ENCODE measurements at regions not wholly inside any gene's neighbourhood (a gene's known extent, or its start where the extent isn't known, plus 50 kb on each side); places are given as distances from the start of the nearest gene placed in this dataset.

DNA sequence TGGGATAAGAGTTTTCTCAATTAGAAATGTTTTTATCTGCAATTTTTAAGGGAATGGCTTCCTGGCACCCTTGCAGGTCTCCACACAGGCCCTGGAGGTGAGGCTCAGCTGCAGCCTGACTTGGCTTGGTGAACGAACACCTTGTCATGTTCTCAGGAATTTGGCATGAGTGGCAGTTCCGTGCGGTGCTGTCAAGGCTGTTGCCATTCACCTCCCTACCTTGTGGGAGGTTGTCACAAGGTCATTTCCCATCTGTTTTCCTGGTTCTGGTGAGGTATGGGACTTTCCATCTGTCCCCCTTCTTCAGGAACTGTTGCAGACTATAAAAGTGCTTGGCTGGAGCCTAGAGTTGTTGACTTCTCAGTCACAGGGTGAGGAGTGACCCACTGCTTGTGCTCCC, 82.9 kb downstream of the ELOVL4 start:
- DNase-seq: no peak

DNA sequence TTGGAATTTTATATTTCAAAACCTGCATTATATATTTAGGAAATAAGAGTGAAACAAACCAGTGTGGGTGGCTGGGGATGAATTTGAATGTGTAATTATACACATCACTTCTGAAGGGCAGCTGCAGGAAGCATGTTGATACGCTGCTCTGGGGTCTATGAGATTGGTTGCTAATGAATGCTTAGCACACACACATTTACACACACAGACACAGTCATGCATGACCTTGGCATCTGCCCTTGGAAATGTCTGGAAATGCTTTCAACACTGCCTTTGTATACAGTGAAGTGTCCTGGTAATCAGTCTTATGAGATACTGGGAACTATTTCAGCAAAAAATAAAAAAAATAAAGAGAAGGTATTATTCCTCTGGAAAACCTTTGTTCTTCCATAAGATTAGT, 83.4 kb downstream of the ELOVL4 start:
- DNase-seq: no peak

DNA sequence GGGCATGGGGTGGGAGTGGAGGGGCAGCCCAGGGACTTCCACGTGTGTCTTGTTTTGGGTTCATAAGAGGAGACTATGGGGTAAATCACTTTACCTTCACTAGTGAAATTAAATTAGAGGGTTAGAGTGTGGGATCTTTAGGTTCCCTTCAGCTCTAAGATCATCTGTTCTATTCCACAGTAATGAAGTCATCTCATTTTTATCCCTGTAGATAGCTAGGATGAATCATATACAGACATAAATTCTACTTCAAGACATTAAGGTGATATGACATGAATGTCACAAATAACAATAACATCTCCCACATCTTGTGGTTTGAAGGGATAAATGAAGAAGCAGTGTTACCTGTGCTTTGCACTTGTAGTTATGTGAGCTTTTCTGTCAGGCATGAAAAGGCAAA, 83.8 kb downstream of the ELOVL4 start:
- no peak for DNase-seq

DNA sequence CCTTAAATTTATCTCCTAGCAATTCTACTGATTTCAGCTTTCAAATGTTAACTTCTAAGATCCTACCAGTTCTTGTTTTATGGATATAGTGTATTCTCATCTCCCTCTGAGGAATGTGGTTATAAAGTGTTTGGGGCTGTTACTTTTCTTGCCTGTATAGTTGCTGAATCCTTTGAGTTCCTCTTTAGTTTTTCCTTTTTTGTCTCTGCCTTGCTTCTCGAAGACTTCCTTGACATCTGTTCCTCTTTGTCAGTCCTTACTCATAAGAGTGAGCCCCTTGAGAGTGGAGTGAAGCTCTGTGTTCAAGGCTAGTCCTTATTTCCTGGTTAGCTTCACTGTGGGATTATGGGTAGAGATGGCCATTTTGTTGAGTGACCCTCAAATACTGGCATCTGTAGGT, 84.6 kb downstream of the ELOVL4 start:
- DNase-seq: no peak

DNA sequence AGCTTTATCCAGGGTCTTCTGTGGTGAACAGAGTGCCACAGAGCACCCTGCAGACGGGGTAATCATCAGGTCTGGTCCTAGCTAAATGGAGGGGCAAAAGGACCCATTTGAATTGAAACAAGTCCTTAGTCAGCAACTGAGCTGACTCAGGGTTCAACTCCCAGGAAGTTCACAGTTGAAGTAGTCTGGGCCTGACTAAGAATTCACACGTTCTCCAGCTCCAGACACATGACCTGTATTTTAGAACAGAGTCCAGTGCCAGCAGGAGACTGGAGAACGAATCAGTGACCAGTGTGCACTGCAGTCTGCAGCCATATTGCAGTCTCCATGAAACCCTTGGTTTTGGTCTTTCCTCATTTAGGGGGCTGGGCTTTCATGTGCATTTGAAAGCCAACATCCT, 85.2 kb downstream of the ELOVL4 start:
- no peak for DNase-seq

DNA sequence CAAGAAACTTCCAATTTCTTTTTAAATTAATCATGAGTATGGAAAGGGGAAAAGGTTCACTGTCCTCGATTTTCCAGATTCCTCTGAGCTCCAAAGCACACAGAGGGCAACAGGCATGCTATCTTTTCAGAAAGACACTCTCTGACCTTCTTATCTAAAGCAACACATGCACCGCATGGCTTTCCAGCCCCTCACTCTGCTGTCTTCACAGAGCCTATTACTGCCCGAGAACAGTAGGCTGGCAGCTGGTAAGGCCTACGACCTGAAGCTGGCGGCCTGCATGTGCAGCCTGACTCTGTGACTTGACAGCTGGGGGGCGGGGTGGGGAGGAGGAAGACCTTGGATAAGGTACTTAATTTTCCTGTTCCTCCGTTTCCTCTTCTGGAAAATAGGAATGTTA, 86.3 kb downstream of the ELOVL4 start:
- DNase-seq: no peak

DNA sequence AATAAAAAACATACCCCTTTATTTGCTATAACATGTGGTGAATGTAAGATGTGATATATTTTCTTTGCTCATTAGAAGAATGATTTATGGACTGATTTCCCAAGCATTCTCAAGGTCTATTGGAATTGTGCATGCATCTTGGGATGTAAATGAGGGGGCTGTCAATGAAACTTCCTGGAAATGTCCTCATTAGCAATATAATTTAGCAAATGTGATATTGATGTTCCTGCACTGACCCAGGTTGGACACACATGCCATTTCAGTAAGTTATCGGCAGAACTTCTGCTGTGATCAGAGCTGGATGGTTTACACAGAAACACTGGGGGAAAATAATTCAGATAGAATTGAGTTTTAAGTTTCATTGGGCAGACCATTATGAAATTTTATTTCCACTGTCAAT, 99.9 kb downstream of the ELOVL4 start:
- DNase-seq: no peak

DNA sequence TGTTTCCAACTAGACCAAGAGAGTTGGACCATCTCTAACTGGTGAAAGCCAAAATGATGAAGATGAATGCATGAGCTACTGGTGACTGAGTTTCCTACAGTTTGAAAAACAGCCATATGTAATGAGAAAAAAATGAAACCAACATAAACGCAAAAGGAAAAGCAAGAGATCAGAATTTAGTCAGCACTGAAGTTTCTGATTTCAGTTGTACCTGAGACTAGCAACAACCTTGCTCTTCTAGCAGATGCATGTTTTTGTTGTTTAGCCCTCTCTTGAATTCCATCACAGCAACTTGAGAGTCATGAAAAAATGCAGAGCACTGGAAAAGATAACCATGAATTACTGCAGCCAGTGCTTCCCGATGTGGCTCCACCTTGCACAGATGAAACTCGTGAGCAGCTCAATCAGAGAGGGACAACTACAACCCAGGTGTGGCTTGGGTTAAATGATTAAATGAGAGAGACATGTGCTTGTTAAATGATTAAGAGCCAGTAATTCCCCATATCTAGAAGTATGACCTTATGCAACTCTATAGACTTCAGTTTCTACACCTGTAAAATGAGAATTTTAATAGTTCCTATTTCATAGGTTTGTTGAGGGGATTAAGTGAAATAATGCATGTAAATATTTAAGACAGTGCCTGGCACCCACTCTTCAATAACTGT, 104.8 kb downstream of the ELOVL4 start:
- no peak for DNase-seq

DNA sequence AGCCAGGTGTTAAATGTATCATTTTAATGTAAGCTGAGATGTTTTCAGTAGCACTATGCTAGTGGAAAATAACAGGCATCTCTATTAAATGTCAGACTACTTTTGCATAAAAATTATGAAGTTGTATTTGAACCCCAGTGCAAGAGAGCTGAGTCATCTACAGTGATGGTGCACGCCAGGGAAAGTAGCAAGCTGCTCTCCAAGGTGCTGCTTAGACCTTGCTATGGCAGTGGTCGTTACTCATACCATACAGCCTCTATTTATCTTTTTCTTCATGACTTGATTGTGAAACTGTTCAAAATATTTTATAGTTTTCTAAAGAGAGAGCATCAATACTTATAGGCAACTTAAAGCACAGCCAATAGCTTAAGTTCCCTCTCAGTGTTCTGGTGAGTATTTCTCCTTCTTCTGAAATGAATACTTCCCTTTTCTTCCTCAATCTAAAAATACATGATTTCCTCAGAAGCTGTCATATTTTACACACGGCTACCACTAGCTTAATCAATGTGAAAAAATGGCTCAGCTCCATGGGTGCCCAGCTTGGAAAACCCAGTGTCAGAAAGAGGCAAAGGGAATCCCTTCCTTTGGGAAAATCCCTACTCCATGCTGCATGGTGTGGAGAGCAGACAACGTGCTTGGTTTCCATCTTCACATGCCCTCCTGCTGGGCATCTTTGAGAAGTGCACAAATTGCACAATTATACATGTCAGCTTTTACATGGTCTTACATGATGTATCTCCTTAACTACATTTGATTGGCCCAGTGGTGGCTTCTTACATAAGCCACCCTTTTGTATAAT, 105.6 kb downstream of the ELOVL4 start:
- no peak for DNase-seq

DNA sequence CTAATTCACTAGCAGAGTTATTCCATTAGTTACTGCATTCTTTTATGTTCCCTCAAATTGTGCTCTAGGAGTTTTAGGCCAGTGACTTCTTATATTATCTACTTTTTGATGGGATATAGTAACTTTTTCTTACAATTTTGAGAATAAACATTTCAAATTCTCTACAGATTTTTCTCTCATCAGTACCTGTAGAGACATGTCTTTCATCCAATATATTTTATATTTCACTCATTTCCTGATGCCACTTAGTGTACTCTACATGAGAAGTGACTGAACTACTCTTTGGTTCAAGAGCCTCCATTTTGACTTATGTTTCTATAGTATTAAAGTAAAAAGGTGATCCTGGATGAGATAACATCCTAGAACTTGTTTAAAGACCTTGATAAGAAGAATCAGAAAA, 108.5 kb downstream of the ELOVL4 start:
- DNase-seq: no peak

DNA sequence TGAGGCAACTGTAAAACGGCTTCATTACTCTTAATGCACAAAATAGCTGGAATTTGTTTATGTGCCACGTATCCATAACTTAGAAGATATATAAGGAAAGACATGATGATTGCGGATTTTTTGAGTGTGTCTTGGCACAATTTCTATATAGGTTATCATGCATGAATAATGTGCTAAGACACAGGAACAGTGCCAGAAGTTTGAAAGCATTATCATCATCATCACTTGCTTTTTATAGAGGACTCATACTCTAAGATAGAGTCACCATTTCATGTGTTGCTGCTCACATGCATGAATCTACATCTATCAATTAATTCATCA, 113.4 kb downstream of the ELOVL4 start:
- no peak for DNase-seq

DNA sequence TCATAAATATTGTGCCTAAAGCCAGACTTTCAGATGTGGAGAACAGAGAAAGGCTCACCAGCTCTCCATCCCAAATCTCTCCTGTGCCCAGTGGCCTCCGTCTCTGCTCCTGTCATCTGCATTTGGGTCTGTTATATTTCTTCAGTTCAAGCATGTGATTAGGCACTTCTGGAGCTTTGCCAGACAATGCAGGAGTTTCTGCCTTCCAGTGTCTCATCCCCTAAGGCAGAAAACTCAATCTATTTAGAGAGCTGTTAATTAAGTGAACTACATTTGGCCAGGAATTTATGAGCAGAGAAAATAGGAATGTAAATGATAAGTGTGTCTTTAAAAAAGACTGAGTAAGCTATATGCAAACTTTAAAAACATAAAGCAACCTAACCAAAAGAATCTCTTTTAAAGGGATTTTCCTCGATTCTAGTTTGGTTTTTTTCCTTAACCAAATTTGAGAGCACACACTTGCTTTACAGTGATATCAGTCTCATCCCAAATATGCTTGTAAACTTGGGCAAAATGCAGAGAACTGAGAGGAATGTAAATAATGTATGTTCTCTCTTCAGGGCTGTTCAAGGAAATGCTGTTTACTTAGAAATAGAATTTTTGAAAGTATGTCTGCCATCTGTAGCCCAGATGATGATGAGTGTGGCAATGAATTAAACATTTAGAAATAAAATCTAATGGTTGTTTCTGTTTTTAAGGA, 113.9 kb downstream of the ELOVL4 start:
- no peak for DNase-seq

DNA sequence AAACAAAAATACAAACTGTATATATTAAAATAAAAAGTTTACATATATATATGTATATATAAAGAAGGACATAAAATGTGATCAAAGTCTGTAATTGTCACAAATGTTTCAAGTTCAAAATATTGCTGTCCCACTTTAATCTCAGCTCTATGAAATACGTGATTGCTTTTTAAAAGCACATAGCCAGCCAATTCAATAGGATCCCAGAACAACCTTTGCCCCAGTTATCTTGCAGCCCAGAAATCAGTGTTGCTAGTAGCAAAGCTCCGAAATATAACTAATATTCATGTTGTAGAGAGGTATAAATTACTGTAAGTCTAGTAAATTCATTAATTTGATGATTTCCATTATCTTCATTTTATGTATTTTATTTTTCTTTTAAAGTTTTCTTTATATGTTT, 114.6 kb downstream of the ELOVL4 start:
- no peak for DNase-seq

DNA sequence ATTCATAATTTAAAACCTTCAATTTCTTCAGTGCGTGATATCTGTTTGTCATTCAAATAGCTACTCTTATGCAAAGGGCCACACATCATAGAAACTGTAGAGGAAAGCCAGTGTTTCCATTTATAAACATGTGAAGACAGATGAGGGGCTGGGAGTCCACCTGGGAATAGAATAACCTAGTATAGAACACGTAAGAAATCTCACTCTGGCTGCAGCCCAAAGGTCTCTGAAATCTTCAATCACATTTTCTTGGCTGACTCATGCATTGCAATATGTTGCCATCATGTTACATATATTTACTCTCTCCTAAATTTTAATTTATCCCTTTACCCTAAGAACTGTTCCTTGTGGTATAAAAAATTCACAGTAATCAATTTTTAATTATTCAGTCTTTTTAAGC, 123.2 kb downstream of the ELOVL4 start:
- no peak for DNase-seq

DNA sequence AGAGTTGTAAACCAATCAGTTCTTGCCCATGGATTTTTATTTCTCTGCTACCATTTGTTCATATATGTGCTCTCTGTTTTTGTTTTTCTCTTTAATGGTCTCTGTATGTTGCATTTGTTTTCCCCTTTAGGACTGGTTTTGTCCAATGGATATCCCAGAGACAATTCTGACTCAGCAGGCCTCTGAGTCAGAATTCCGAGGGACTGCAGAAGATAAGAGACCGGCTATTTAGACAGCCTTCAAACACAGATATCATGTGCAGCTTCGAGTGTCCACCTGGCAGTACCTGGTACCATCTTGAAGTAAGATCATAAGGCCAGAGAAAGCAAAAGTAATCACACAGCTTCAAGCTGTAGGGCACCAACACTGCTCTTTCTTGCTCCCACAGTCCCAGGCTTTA, 125.5 kb downstream of the ELOVL4 start:
- no peak for DNase-seq

DNA sequence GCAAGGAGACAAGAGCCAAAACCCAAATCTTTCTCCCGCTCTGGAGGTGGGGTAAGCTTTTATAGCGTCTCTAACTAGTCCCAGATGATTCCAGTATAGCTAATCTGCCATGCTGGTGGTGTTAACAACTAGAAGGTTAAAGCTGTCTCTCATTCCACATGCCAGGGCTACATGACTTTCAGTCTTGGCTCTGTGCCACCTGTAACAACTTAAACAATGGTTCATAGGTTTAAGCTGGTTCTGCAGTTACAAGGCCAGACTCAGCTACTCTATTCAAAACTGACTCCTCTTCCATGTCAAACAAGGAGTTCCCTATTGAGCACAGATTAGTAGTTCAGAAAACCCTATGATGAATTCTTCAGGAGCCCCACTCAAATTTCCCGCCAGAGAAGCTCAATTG, 128.9 kb downstream of the ELOVL4 start:
- DNase-seq: no peak

DNA sequence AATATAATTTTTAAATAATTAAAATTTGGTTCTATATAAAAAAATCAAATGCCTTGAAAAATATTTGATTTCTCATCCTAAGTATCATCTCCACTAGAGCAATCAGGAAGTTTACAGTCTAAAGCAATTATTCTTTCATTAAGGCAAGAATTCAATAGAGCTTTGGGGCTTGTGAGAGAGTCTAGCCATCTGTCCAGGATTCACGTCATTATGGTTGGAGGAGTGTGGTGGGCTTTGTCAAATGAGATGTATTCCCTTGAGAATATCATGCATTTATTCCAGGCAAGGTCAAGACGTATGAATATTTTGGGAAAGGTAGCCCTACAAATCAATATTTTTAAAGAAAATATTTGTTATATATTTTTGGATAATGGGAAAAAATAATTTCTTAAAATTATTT, 132.4 kb downstream of the ELOVL4 start:
- no peak for DNase-seq

DNA sequence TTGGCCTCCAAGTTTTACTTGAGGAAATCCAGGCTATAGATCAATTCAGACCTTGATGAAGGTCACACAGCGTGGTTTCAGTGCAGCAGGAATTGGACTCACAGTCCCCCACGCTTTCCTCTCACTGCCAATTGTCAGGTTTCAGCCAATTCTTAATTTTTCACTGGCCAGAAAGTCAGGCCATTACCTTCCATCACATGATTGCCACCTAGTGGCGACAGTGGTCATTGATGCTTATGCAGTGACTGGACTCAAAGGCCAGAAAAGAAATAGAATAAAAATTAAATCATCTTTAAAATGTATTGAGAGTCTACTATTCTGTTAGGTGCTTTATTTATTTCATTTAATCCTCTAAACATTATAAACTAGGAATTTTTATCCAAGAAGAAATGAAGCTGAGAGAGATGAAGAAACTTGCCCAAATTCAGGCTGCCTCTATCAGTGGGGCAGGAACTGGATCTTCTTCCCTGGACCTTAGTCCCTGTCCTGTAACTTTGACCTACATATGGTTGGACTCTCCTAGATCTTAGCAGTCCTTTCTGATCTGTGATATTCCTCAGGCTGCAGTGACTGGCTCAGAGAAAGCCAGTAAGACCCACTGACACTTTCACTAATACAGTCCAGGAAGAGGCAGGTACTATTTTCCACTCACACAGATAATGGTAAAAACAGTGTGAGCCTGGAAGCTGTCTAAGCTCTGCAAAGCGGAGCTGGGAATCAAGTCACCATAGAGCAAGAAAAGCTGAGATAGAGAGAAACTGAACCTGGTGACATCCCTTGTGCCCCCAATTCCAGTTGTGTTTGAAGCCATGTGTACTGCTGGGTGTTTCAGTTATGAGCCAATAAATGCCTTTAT, 133.3 kb downstream of the ELOVL4 start:
- peak; percentile 66 for DNase-seq

DNA sequence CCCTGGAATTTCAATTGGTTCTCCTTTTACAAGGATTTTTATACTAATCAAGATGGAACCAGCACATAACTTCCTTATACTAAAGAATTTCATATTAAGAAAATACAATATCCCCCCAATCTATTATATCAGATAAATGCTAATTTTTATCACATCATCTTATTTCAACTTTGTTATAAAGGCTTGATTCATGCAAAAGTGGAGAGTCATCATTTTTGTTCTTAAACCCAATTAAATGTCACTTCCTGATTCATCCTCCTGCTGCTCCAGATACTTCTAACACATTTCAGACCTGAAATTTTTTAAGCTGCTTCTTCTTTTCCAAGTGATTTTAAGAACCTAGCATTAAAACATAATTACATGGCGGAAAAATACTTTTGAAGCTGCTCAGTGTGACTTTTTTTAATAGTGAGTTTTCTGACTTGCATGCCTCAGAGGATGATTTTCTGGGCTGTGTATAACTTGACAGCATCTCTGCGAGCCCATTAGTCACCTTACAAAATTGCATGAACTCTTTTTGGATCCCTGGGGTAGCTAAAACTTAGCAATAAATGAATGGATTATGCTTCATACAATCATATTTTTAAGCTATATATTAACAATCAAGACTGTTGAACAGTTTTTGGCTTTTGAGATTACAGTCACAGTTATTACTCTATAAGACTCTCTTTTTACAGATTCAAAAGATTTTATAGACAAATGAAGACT, 134.1 kb downstream of the ELOVL4 start:
- DNase-seq: no peak

DNA sequence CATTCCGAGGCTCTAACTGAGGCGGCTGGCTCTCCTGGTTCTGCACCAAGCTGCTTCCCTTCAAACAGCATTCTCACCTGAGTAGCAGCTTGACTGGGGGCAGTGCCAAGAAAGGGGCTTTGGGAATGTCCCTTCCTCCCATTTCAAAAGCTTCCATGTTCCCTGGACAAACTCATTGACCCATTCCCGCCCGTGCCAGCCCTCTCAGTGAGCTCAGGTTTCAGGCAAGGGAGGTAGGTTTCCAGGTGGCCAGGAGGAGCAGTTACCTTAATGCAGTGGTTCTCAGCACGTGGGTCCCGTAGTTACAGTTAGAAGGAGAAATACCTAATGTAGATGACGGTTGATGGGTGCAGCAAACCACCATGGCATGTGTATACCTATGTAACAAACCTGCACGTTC, 135.2 kb downstream of the ELOVL4 start:
- no peak for DNase-seq

DNA sequence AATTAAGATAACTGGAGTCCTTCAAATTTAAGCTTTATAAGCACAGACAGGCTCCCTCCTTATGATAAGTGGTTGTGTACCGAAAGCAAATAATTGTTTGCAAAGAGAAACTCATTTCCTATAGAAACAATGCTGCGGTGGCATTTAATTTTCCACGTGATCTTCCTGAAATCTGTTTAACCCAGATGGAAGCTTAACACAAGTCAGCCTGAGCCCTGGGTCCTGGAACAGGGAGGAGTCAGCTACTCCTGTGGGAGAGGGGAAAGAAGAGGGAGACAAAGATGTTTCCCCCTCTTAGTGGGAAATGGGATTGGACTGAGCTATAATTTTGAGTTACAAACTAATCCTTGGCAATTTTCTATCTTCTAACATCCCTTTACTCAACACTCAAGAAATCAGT, 136.5 kb downstream of the ELOVL4 start:
- DNase-seq: no peak

DNA sequence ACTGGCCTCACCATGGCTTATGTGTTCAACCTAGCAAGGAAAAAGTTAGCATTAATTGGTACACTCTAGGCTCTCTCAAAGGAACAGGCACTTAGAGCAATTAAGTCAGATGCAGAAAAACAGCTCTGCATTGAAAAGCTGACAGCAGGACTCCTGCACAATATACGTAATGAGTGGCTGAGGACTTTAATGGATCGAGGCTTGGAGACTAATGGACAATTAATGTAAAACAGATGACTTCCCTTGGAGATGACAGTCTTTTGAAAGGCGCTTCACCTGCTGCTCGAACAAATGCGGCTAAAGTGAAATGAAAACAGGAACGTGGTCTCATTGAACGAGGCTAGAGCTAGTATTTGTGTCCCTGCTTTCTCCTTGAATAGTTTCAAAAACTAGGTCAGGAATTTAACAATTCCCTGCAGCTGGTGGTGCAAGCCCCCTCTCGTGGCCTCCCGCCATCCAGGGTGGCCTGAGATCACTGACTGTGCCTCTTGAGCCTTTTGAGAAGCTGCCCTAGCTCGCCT, 137.1 kb downstream of the ELOVL4 start:
- no peak for DNase-seq

DNA sequence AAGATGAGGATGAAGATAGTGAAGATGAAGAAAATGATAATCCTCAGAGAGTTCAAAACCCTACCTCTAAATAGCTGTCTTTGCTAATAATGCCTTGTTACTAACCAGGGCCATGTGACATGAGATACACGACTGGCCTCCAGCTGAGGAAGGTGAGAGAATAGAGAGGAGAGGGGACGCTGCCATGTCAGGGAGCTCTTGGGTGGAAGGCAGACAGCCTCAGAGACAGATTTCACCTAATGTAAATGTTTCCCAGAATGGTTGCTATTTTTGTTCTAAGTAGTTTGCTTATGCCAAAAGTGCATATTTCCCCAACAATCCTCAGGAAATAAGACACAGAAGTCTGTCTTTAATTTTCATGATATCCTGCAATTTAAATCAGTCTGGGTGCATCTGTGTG, 138.4 kb downstream of the ELOVL4 start:
- no peak for DNase-seq
